ENCODE measurements at regions not wholly inside any gene's neighbourhood (a gene's known extent, or its start where the extent isn't known, plus 50 kb on each side); places are given as distances from the start of the nearest gene placed in this dataset.

DNA sequence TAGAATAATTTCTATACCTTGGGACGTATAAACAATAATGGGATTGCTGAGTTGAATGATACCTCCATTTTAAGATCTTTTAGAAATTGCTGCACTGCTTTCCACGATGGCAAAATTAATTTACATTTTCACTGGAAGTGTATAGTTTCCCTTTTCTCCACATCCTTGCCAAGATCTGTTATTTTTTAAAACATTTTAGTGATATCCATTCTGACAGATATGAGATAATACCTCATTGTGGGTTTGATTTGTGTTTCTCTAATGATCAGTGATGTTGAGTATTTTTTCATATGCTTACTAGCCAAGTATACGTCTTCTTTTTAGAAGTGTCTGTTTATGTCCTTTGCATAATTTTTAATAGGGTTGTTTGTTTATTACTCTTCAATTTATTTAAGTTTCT lies 908.5 kb upstream of the CNTNAP5 start:
- H3K9me3 Mint-ChIP-seq (ENCODE audit: unreplicated experiment) = no peaks in the 10 kb centered on the region
- no peaks in the 10 kb centered on the region for H3K27me3 Mint-ChIP-seq (ENCODE audit: insufficient read depth, unreplicated experiment)
- H3K4me3 Mint-ChIP-seq (ENCODE audit: unreplicated experiment) = no peak overlapping the region
- no TSS peak for BruUV-seq (replicated peaks)
- TF ChIP-seq, protein P1, sequence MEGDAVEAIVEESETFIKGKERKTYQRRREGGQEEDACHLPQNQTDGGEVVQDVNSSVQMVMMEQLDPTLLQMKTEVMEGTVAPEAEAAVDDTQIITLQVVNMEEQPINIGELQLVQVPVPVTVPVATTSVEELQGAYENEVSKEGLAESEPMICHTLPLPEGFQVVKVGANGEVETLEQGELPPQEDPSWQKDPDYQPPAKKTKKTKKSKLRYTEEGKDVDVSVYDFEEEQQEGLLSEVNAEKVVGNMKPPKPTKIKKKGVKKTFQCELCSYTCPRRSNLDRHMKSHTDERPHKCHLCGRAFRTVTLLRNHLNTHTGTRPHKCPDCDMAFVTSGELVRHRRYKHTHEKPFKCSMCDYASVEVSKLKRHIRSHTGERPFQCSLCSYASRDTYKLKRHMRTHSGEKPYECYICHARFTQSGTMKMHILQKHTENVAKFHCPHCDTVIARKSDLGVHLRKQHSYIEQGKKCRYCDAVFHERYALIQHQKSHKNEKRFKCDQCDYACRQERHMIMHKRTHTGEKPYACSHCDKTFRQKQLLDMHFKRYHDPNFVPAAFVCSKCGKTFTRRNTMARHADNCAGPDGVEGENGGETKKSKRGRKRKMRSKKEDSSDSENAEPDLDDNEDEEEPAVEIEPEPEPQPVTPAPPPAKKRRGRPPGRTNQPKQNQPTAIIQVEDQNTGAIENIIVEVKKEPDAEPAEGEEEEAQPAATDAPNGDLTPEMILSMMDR (IDR thresholded peaks at IDR 0.05; ENCODE audit: unreplicated experiment) = no peak
- intact Hi-C loops (cut with micrococcal nuclease) = no loop called here
- H3K36me3 Mint-ChIP-seq (ENCODE audit: insufficient read depth, unreplicated experiment) = no peaks in the 10 kb centered on the region
- POLR2A ChIA-PET = interaction anchor here (0.5 kb wide), 1 partner anchor 28 kb away, joined by 3 read pairs; no protein-coding TSS in a partner anchor
- H3K4me1 Mint-ChIP-seq (ENCODE audit: insufficient read depth, unreplicated experiment) = peaks cover 4% of the 10 kb centered on the region
- H3K27ac Mint-ChIP-seq (ENCODE audit: low read depth, unreplicated experiment) = no peak overlapping the region
- CTCF ChIA-PET = no interaction called here
- DNase-seq (ENCODE audit: unreplicated experiment) = no peak

DNA sequence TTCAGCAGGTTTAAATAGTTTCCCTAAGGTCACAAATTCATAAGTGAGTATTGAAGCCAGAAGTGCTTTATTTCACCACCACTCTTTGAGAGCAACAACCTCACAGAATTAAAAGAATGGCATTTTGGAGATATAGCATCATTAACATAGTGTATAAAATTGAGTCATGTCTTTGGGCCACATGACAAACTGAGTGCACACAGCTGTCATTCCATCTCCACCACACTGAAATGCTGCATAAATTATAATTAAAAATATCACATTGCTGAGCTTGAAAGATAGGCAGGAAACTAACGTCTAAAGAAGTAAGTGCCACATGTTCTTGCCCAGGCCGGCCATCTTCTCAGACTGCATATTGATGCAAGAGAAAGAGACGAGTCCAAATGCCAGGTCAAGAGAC lies 897.9 kb upstream of the CNTNAP5 start:
- Mint-ChIP-seq H3K27me3 (ENCODE audit: insufficient read depth, unreplicated experiment) (no peaks in the 10 kb centered on the region), H3K9me3 (ENCODE audit: unreplicated experiment) (peaks cover 12% of the 10 kb centered on the region), H3K27ac (ENCODE audit: low read depth, unreplicated experiment) (no peak overlapping the region), H3K36me3 (ENCODE audit: insufficient read depth, unreplicated experiment) (no peaks in the 10 kb centered on the region), H3K4me1 (ENCODE audit: insufficient read depth, unreplicated experiment) (no peaks in the 10 kb centered on the region), H3K4me3 (ENCODE audit: unreplicated experiment) (no peak overlapping the region)
- no peak for DNase-seq (ENCODE audit: unreplicated experiment)
- CTCF ChIA-PET = interaction anchor here (0.6 to 0.7 kb wide), 3 partner anchors 55 to 1316 kb away, joined by 3 to 5 read pairs (median 4); no protein-coding TSS in a partner anchor
- POLR2A ChIA-PET = no interaction called here
- intact Hi-C loops (cut with micrococcal nuclease) = no loop called here
- TF ChIP-seq, protein P1 (IDR thresholded peaks at IDR 0.05; ENCODE audit: unreplicated experiment) = no peak
- no TSS peak for BruUV-seq (replicated peaks)

DNA sequence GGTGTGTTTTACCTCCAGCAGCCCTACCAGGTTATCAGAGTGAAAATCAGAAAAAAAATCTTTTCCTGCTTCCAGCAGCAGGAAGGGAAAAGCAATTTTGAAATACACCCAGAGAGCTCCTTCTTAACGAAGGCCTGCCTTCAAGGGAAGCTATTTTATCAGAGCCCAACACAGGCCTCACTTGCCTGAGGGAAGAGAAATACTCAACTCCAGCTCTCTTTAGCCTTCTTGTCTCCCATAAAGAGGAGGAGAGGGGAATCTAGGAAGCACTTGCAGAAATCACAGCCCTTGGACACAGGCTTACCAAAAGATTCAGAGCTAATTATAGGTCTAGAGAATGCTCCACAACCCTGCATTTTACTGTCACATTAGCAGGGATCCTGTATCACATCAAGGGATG lies 896.1 kb upstream of the CNTNAP5 start:
- Mint-ChIP-seq H3K27ac (ENCODE audit: low read depth, unreplicated experiment) (no peak overlapping the region), H3K4me3 (ENCODE audit: unreplicated experiment) (no peak overlapping the region), H3K36me3 (ENCODE audit: insufficient read depth, unreplicated experiment) (no peaks in the 10 kb centered on the region), H3K27me3 (ENCODE audit: insufficient read depth, unreplicated experiment) (no peaks in the 10 kb centered on the region), H3K9me3 (ENCODE audit: unreplicated experiment) (peaks cover 12% of the 10 kb centered on the region), H3K4me1 (ENCODE audit: insufficient read depth, unreplicated experiment) (no peaks in the 10 kb centered on the region)
- BruUV-seq (replicated peaks) = no TSS peak
- no peak for DNase-seq (ENCODE audit: unreplicated experiment)
- intact Hi-C loops (cut with micrococcal nuclease) = no loop called here
- TF ChIP-seq, protein P1 (IDR thresholded peaks at IDR 0.05; ENCODE audit: unreplicated experiment) = no peak
- CTCF ChIA-PET = interaction anchor here (1.6 kb wide), 1 partner anchor 15 kb away, joined by 3 read pairs; no protein-coding TSS in a partner anchor
- POLR2A ChIA-PET = no interaction called here

DNA sequence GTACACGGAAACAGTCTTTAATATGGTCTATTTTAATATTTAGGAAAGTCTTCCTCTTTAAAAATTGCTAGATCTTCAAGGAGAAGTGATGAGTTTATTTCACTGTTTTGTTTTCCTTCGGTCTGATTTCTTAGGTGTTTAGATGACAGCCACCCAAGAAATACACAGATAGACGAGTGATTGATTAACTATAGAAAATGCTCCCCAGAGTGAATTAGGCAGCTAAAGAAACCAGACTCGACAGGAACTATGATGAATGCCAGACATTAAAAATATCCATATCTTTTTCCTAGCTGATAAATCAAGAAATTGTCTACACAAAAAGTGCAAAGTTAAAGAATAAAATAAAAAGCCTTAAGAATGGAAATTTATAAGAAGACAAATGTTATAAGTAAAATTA lies 888.7 kb upstream of the CNTNAP5 start:
- no TSS peak for BruUV-seq (replicated peaks)
- Mint-ChIP-seq H3K4me1 (ENCODE audit: insufficient read depth, unreplicated experiment) (no peaks in the 10 kb centered on the region), H3K4me3 (ENCODE audit: unreplicated experiment) (no peak overlapping the region), H3K27ac (ENCODE audit: low read depth, unreplicated experiment) (no peak overlapping the region), H3K9me3 (ENCODE audit: unreplicated experiment) (peaks cover 8% of the 10 kb centered on the region), H3K27me3 (ENCODE audit: insufficient read depth, unreplicated experiment) (no peaks in the 10 kb centered on the region), H3K36me3 (ENCODE audit: insufficient read depth, unreplicated experiment) (no peaks in the 10 kb centered on the region)
- intact Hi-C loops (cut with micrococcal nuclease) = no loop called here
- CTCF ChIA-PET = no interaction called here
- POLR2A ChIA-PET = no interaction called here
- DNase-seq (ENCODE audit: unreplicated experiment) = no peak
- TF ChIP-seq, protein P1 (IDR thresholded peaks at IDR 0.05; ENCODE audit: unreplicated experiment) = no peak
